ENCODE measurements at regions not wholly inside any gene's neighbourhood (a gene's known extent, or its start where the extent isn't known, plus 50 kb on each side); places are given as distances from the start of the nearest gene placed in this dataset.

GRCh38 chr4:151618858-151619257 lies 141.9 kb downstream of the GATB start:
- Mint-ChIP-seq H3K27ac (no peak overlapping the region), H3K9me3 (no peaks in the 10 kb centered on the region), H3K4me1 (ENCODE audit: low read depth) (no peaks in the 10 kb centered on the region), H3K36me3 (ENCODE audit: low read depth) (no peaks in the 10 kb centered on the region), H3K4me3 (no peak overlapping the region), H3K27me3 (peaks cover 6% of the 10 kb centered on the region)
- intact Hi-C loops (cut with micrococcal nuclease): loop anchor here (10.0 kb wide), 1 partner anchor 254 kb away; no protein-coding TSS in a partner anchor

GRCh38 chr4:151620066-151620465 lies 140.7 kb downstream of the GATB start:
- no peaks in the 10 kb centered on the region for H3K4me1 Mint-ChIP-seq (ENCODE audit: low read depth)
- H3K9me3 Mint-ChIP-seq: no peaks in the 10 kb centered on the region
- no peaks in the 10 kb centered on the region for H3K36me3 Mint-ChIP-seq (ENCODE audit: low read depth)
- H3K27me3 Mint-ChIP-seq: peaks cover 9% of the 10 kb centered on the region
- intact Hi-C loops (cut with micrococcal nuclease): no loop called here
- H3K4me3 Mint-ChIP-seq: no peak overlapping the region
- H3K27ac Mint-ChIP-seq: no peak overlapping the region
